SK-N-SH (cell line): ENCODE measurements at regions not wholly inside any gene's neighbourhood (a gene's known extent, or its start where the extent isn't known, plus 50 kb on each side); places are given as distances from the start of the nearest gene placed in this dataset.

ENCODE experiments used
- EZH2phosphoT487 ChIP-seq: fragments of 200-600 bp; sonication (generic); IDR thresholded peaks from 2 replicates; pipeline ENCODE4 v1.6.1; 2017; ENCODE audit warnings: low read depth, mixed run types, mild to moderate bottlenecking, antibody characterized with exemption, moderate library complexity, borderline replicate concordance
- FOXJ3 ChIP-seq: sonication (generic); formaldehyde crosslinking; IDR thresholded peaks from 2 replicates; pipeline ENCODE4 v1.5.1; 2020; ENCODE audit warnings: mild to moderate bottlenecking, missing genetic modification reagents
- JUND ChIP-seq: IDR thresholded peaks from 2 replicates; pipeline ENCODE4 v1.4.0; 2012
- MXI1 ChIP-seq: IDR thresholded peaks from 2 replicates; pipeline ENCODE4 v1.6.1; 2012; ENCODE audit warnings: mild to moderate bottlenecking, low read depth, low read length, improper control_type of control experiment
- NFIC ChIP-seq: IDR thresholded peaks from 2 replicates; pipeline ENCODE4 v1.4.0; 2012; ENCODE audit warnings: borderline replicate concordance
- TF ChIP-seq, protein P1 (sequence below): fragments of 200-600 bp; sonication (generic); IDR thresholded peaks from 2 replicates; pipeline ENCODE4 v1.6.1; 2017; ENCODE audit warnings: antibody characterized with exemption, mild to moderate bottlenecking, moderate library complexity
- TF ChIP-seq, protein P2 (sequence below): IDR thresholded peaks from 2 replicates; pipeline ENCODE4 v1.4.0; 2012; ENCODE audit warnings: low read depth, borderline replicate concordance

DNA sequence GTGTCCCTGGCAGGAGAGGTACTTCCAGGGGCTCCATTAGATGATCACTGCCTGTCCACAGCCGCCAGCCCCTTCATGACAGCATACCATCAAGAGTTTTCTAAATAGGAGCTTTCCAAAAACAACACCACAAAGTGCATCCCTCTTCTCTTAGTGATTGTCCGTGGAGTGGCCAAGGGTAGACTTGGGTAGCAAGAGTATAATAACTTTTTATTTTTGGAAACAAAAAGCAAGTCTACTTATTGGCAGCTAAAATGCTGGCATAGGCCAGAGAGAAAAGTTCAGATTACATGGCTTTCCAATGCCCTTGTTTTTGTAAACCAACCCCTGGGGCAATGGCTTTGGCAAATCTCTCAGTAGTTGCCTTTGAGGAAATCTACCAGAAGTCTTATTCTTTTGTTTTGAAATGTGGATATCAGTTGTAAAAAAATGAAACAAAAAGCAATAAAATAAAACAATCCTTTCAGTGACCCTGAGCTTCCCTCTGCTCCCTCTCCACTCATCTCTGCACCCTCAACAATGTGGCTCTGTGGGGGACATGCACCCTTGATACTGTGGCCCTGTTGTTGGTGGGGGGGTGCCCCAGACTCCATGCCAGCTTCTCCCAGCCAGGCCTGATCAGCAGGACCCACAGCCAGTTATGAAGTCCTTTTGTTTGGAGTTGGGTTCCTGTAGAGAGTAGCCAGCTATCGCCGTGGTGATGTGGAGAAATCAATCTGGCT lies 294.1 kb downstream of the DLEU7 start:
- TF ChIP-seq, protein P1, sequence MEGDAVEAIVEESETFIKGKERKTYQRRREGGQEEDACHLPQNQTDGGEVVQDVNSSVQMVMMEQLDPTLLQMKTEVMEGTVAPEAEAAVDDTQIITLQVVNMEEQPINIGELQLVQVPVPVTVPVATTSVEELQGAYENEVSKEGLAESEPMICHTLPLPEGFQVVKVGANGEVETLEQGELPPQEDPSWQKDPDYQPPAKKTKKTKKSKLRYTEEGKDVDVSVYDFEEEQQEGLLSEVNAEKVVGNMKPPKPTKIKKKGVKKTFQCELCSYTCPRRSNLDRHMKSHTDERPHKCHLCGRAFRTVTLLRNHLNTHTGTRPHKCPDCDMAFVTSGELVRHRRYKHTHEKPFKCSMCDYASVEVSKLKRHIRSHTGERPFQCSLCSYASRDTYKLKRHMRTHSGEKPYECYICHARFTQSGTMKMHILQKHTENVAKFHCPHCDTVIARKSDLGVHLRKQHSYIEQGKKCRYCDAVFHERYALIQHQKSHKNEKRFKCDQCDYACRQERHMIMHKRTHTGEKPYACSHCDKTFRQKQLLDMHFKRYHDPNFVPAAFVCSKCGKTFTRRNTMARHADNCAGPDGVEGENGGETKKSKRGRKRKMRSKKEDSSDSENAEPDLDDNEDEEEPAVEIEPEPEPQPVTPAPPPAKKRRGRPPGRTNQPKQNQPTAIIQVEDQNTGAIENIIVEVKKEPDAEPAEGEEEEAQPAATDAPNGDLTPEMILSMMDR: no peak
- TF ChIP-seq, protein P2, sequence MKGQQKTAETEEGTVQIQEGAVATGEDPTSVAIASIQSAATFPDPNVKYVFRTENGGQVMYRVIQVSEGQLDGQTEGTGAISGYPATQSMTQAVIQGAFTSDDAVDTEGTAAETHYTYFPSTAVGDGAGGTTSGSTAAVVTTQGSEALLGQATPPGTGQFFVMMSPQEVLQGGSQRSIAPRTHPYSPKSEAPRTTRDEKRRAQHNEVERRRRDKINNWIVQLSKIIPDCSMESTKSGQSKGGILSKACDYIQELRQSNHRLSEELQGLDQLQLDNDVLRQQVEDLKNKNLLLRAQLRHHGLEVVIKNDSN: no peak
- TF ChIP-seq EZH2phosphoT487 (no peak), NFIC (no peak), MXI1 (no peak), JUND (no peak), FOXJ3 (CRISPR knock-in tag) (no peak)
